ENCODE measurements at regions not wholly inside any gene's neighbourhood (a gene's known extent, or its start where the extent isn't known, plus 50 kb on each side); places are given as distances from the start of the nearest gene placed in this dataset.

DNA sequence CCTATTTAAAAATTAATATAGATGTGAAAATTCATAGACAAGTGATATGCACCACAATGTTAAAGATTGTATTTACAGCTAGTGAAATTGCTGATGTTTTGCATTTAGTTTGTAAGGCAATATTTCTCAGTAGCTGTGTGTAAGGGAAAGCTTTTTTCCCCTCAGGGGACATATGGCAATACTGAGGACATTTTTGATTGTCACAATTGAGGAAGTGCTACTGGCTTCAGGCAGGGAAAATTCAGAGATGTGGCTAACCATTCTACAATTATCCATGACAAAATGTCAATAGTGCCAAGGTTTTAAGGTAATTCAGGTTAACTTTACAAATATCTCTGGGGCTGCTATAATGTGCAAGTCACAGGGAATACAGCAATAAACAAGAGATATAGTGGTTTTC, 66.1 kb upstream of the IL15 start:
- TF ChIP-seq, protein P1, sequence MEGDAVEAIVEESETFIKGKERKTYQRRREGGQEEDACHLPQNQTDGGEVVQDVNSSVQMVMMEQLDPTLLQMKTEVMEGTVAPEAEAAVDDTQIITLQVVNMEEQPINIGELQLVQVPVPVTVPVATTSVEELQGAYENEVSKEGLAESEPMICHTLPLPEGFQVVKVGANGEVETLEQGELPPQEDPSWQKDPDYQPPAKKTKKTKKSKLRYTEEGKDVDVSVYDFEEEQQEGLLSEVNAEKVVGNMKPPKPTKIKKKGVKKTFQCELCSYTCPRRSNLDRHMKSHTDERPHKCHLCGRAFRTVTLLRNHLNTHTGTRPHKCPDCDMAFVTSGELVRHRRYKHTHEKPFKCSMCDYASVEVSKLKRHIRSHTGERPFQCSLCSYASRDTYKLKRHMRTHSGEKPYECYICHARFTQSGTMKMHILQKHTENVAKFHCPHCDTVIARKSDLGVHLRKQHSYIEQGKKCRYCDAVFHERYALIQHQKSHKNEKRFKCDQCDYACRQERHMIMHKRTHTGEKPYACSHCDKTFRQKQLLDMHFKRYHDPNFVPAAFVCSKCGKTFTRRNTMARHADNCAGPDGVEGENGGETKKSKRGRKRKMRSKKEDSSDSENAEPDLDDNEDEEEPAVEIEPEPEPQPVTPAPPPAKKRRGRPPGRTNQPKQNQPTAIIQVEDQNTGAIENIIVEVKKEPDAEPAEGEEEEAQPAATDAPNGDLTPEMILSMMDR (IDR thresholded peaks at IDR 0.05; ENCODE audit: unreplicated experiment in 3 of 3) = no peak
- Mint-ChIP-seq H3K9me3 (no peaks in the 10 kb centered on the region), H3K4me1 (no peaks in the 10 kb centered on the region), H3K4me3 (no peak overlapping the region), H3K36me3 (ENCODE audit: low read depth) (no peaks in the 10 kb centered on the region), H3K27me3 (ENCODE audit: low read depth) (no peaks in the 10 kb centered on the region), H3K27ac (no peak overlapping the region)

DNA sequence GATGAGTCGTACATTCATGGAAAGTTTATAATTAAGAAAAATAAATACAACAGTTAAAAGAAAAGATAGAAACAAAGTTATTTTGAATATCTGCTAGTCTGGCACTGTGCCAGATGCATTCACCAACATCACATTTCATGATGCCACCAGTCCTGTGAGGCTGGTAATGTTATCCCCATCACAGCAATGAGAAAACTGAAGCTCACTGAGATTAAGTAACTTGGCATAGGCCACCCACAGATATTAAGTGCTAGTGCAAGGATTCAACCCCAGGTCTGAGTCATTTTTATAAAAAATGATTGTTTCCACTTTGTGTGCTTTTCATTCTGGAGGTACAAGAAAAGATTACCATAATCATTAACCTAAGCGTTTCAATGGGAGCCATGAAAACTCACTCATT, 65.0 kb upstream of the IL15 start:
- TF ChIP-seq, protein P1 (IDR thresholded peaks at IDR 0.05; ENCODE audit: unreplicated experiment in 3 of 3) = no peak
- Mint-ChIP-seq H3K27me3 (ENCODE audit: low read depth) (no peaks in the 10 kb centered on the region), H3K4me1 (no peaks in the 10 kb centered on the region), H3K9me3 (no peaks in the 10 kb centered on the region), H3K4me3 (no peak overlapping the region), H3K36me3 (ENCODE audit: low read depth) (no peaks in the 10 kb centered on the region), H3K27ac (peak overlapping the region in 1 of 3 experiments; percentile 31)

DNA sequence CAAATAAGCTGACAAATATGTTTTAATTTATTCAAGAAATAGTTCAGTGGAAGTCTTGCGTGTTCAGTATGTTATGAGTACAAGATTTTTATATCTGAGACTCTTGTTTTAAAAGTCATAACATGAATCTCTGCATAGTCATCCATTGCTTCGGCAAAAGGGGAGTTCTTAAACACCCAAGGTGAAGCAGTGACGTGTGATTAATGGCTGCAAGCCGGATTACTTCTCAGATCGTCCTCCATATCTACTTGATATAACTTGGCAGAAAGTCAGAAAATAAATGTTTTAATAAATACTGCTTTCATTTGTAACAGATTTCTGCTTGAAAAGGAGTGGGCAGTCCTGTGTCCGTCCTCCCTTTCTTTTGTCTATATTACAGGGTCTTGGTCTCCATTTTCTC, 64.6 kb upstream of the IL15 start:
- TF ChIP-seq, protein P1 (IDR thresholded peaks at IDR 0.05; ENCODE audit: unreplicated experiment in 3 of 3) = no peak
- no peak overlapping the region for H3K4me3 Mint-ChIP-seq
- no peaks in the 10 kb centered on the region for H3K27me3 Mint-ChIP-seq (ENCODE audit: low read depth)
- H3K9me3 Mint-ChIP-seq = no peaks in the 10 kb centered on the region
- H3K4me1 Mint-ChIP-seq = no peaks in the 10 kb centered on the region
- no peaks in the 10 kb centered on the region for H3K36me3 Mint-ChIP-seq (ENCODE audit: low read depth)
- H3K27ac Mint-ChIP-seq = peak overlapping the region in 2 of 3 experiments; percentile 28 to 31

DNA sequence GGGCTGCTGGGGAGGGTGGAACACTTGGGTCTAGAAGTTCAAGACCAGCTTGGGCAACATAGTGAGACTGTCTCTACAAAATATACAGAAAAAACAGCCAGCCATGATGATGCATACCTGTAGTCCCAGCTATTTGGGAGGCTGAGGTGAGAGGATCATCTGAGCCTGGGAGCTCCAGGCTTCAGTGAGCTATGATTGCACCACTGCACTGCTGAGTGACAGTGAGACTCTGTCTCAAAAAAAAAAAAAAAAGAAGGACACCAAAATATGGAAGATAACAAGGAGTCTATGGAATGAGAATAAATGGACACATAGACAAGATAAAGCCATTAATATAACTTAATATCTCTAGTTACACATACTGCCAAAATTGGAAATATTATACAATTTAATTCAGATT, 62.7 kb upstream of the IL15 start:
- Mint-ChIP-seq H3K27ac (no peak overlapping the region), H3K9me3 (no peaks in the 10 kb centered on the region), H3K4me3 (no peak overlapping the region), H3K27me3 (ENCODE audit: low read depth) (no peaks in the 10 kb centered on the region), H3K36me3 (ENCODE audit: low read depth) (no peaks in the 10 kb centered on the region), H3K4me1 (no peaks in the 10 kb centered on the region)
- TF ChIP-seq, protein P1 (IDR thresholded peaks at IDR 0.05; ENCODE audit: unreplicated experiment in 3 of 3) = no peak

DNA sequence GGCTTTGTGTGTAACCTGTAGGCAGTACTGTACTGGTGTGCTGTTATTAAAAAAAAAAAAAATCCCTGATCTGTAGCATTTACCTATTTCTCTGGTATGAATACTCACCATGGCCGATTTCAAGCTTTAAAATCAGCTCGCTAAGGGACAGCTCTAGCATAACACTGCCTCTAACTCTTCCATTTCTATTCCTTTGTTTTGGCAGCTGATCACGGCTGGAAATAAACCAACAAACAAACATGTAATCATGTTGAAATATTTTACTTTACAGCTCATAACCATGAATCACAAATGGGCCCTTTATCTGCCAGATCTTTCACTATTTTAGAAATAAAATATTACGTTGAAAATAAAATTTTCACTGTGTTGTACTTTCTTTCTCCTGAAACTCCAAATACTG, 60.5 kb upstream of the IL15 start:
- H3K9me3 Mint-ChIP-seq = no peaks in the 10 kb centered on the region
- H3K27me3 Mint-ChIP-seq (ENCODE audit: low read depth) = peaks cover 4% of the 10 kb centered on the region
- TF ChIP-seq, protein P1 (IDR thresholded peaks at IDR 0.05; ENCODE audit: unreplicated experiment in 3 of 3) = no peak
- H3K36me3 Mint-ChIP-seq (ENCODE audit: low read depth) = no peaks in the 10 kb centered on the region
- H3K4me3 Mint-ChIP-seq = no peak overlapping the region
- H3K4me1 Mint-ChIP-seq = no peaks in the 10 kb centered on the region
- no peak overlapping the region for H3K27ac Mint-ChIP-seq

DNA sequence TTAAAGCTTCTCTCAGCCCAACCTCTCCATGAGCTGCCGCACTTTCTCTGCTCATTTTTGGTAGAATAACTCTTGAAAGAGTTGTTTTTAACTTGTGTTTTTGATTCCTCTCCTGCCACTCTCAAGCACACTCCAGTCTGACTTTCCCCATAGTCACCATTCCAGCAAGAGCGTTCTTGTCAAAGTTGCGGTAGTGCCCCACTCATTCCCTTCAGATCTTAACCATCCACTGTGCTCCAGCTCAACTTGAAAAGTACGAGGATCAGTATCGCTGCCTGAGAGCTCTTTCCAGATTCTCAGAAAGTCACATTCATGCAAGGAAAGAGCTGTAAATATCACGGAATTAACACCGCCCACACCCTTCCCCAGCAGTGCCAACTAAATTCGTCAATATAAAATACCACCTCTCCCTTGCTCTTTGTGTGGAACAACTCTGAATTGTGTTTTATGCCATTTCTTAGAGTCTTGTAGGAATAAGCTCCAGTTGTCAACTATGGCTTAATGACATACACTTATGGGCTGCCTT, 59.7 kb upstream of the IL15 start:
- H3K4me1 Mint-ChIP-seq = no peaks in the 10 kb centered on the region
- TF ChIP-seq, protein P1 (IDR thresholded peaks at IDR 0.05; ENCODE audit: unreplicated experiment in 3 of 3) = no peak
- no peak overlapping the region for H3K27ac Mint-ChIP-seq
- peaks cover 3% of the 10 kb centered on the region for H3K9me3 Mint-ChIP-seq
- H3K27me3 Mint-ChIP-seq (ENCODE audit: low read depth) = peaks cover 4% of the 10 kb centered on the region
- H3K4me3 Mint-ChIP-seq = no peak overlapping the region
- no peaks in the 10 kb centered on the region for H3K36me3 Mint-ChIP-seq (ENCODE audit: low read depth)
